ENCODE measurements at regions not wholly inside any gene's neighbourhood (a gene's known extent, or its start where the extent isn't known, plus 50 kb on each side); places are given as distances from the start of the nearest gene placed in this dataset. TPM values are rescaled to one million over a fixed set of nuclear protein-coding genes. Genes with fewer than 3 reads are reported as not detected.

DNA sequence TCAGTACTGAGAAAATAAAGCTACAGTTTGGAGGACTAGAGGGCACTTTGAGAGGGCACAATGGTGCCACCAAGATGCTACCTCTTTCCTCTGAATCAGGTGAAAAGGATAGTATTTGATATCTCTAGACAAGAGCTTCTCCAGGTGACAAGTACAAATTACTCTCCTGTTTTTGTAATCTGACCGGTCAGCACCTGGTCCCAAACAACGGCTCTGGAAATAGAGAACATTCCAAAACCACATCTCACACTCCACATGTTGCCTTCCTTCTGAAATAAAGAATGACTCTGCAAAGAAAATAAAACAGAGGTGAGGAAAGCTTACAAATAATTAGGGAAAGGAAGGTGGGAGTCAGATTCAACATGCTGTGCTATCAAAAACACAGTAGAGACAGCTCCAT lies 51.3 kb upstream of the CITED2 start:
- Mint-ChIP-seq H3K9me3 (no peaks in the 10 kb centered on the region), H3K36me3 (ENCODE audit: low read depth) (no peaks in the 10 kb centered on the region), H3K27me3 (peaks cover 11% of the 10 kb centered on the region), H3K27ac (no peak overlapping the region), H3K4me1 (no peaks in the 10 kb centered on the region), H3K4me3 (no peak overlapping the region)
- no peak for DNase-seq
- ChIA-PET POLR2A (no interaction called here), CTCF (no interaction called here)

DNA sequence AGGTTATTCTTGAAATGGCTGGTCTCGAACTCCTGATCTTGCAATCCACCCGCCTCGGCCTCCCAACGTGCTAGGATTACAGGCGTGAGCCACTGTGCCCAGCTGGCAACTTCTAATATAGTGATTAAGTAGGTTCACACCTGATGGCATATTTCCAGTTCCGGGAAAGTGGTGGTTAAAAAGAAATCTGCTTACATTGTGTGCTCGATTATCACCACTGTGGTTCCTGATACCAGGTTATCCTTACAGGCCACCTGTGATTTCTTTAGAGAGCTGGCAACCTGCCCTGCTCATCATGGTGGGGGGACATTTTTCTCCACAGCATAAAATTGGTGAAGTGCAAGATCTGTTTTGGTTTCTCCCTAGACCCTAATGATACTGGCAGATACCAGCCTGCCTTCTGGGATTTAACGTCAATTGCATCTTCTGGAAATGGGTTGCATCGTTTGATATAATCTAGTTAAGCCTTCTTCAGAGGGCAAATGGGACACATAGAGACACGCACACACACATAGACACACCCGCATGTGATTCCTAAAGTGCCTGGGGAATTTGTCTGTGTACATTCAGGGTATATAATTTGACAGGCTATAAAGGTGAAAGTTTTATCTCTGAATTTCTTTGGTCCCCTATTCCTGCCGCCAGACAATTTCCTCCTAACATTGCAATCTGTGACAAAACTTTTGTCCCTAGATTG lies 49.7 kb upstream of the CITED2 start:
- DNase-seq, result no peak
- peaks cover 13% of the 10 kb centered on the region for H3K27me3 Mint-ChIP-seq
- ChIA-PET POLR2A (no interaction called here), CTCF (no interaction called here)
- H3K4me3 Mint-ChIP-seq, result no peak overlapping the region
- no peak overlapping the region for H3K27ac Mint-ChIP-seq
- no peaks in the 10 kb centered on the region for H3K36me3 Mint-ChIP-seq (ENCODE audit: low read depth)
- H3K9me3 Mint-ChIP-seq, result no peaks in the 10 kb centered on the region
- H3K4me1 Mint-ChIP-seq, result no peaks in the 10 kb centered on the region

Small RNAs in the stretch of these regions (microRNA-seq; reads per million reads assigned to microRNA genes)
- not detected for gene MIR3668 (ENCODE audit: borderline microRNAs expressed, borderline replicate concordance)
- gene MIR4465 (ENCODE audit: borderline microRNAs expressed, borderline replicate concordance), result not detected

Data from activated CD4-positive, alpha-beta T cell treated with anti-CD3 and anti-CD28 coated beads, Interleukin-2, amount 10 ng/mL, durations not matched to agents 7 days and 5 days (primary cell).